SK-N-SH (cell line): ENCODE measurements at regions not wholly inside any gene's neighbourhood (a gene's known extent, or its start where the extent isn't known, plus 50 kb on each side); places are given as distances from the start of the nearest gene placed in this dataset.

ENCODE experiments used
- CTCF ChIP-seq: fragments of 200-600 bp; sonication (generic); IDR thresholded peaks from 2 replicates; pipeline ENCODE4 v1.6.1; 2017; ENCODE audit warnings: antibody characterized with exemption, mild to moderate bottlenecking, moderate library complexity
- EP300 ChIP-seq, 2 experiments: IDR thresholded peaks; 2 replicates each; pipeline versions ENCODE4 v1.4.0 to v1.6.1; 2012; ENCODE audit warnings: borderline replicate concordance in 1 of 2, low read depth in 1 of 2, low read length in 1 of 2
- FOXJ3 ChIP-seq: sonication (generic); formaldehyde crosslinking; IDR thresholded peaks from 2 replicates; pipeline ENCODE4 v1.5.1; 2020; ENCODE audit warnings: mild to moderate bottlenecking, missing genetic modification reagents
- FOXM1 ChIP-seq: IDR thresholded peaks from 2 replicates; pipeline ENCODE4 v1.4.0; 2012; ENCODE audit warnings: low read depth, mild to moderate bottlenecking
- JUND ChIP-seq: IDR thresholded peaks from 2 replicates; pipeline ENCODE4 v1.4.0; 2012
- MXI1 ChIP-seq: IDR thresholded peaks from 2 replicates; pipeline ENCODE4 v1.6.1; 2012; ENCODE audit warnings: mild to moderate bottlenecking, low read depth, low read length, improper control_type of control experiment
- POLR2AphosphoS5 ChIP-seq: IDR thresholded peaks from 2 replicates; pipeline ENCODE4 v1.6.1; 2012; ENCODE audit warnings: low read depth, low read length
- RAD21 ChIP-seq: IDR thresholded peaks from 2 replicates; pipeline ENCODE4 v1.6.1; 2012; ENCODE audit warnings: mild to moderate bottlenecking, low read length
- REST ChIP-seq: IDR thresholded peaks from 2 replicates; pipeline ENCODE4 v1.6.1; 2012; ENCODE audit warnings: mild to moderate bottlenecking, low read depth, low read length, moderate library complexity
- RFX5 ChIP-seq: IDR thresholded peaks from 2 replicates; pipeline ENCODE4 v1.6.1; 2012; ENCODE audit warnings: mild to moderate bottlenecking, improper control_type of control experiment, low read length
- TEAD4 ChIP-seq: IDR thresholded peaks from 2 replicates; pipeline ENCODE4 v1.4.0; 2012; ENCODE audit warnings: mild to moderate bottlenecking, borderline replicate concordance; ENCODE audit not compliant: insufficient read depth
- USF2 ChIP-seq: fragments of 150-350 bp; IDR thresholded peaks from 2 replicates; pipeline ENCODE4 v1.6.1; 2017; ENCODE audit warnings: antibody characterized with exemption, low read length, low read depth, borderline replicate concordance
- TF ChIP-seq, protein P1 (sequence below): IDR thresholded peaks from 2 replicates; pipeline ENCODE4 v1.4.0; 2012; ENCODE audit warnings: low read depth, borderline replicate concordance

DNA sequence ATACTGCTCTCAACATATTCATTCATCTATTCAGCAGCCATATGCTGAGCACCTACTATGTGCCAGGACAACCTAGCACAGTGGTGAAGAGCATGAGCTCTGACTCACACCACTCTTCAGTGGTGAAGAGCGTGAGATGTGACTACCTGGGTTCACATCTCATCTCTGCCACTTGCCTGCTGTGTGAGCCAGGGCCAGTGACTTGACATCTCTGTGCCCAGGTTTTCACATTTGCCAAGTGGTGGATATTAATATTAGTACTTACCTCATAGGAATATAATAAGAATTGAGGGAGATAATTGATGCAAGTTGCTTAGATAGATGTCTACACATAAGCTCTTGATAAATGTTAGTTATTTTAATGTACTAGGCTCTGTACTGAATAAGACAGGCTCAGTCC is 488.9 kb downstream of the PTPRU start:
- no peak for TF ChIP-seq CTCF
- no peak for TF ChIP-seq REST
- no peak for TF ChIP-seq FOXM1
- no peak for TF ChIP-seq JUND
- TF ChIP-seq, protein P1, sequence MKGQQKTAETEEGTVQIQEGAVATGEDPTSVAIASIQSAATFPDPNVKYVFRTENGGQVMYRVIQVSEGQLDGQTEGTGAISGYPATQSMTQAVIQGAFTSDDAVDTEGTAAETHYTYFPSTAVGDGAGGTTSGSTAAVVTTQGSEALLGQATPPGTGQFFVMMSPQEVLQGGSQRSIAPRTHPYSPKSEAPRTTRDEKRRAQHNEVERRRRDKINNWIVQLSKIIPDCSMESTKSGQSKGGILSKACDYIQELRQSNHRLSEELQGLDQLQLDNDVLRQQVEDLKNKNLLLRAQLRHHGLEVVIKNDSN: no peak
- no peak for TF ChIP-seq RFX5
- no peak for TF ChIP-seq POLR2AphosphoS5
- TF ChIP-seq RAD21: no peak
- no peak for TF ChIP-seq TEAD4
- no peak for TF ChIP-seq MXI1
- no peak for TF ChIP-seq EP300 (IDR thresholded peaks at IDR 0.05; ENCODE audit: borderline replicate concordance in 1 of 2, low read depth in 1 of 2, low read length in 1 of 2)
- no peak for TF ChIP-seq USF2
- TF ChIP-seq FOXJ3 (CRISPR knock-in tag): no peak
